Mucosa of descending colon (tissue), 3 donors: ENCODE measurements at regions not wholly inside any gene's neighbourhood (a gene's known extent, or its start where the extent isn't known, plus 50 kb on each side); places are given as distances from the start of the nearest gene placed in this dataset.

ENCODE experiments used
- ATAC-seq: fragments of 200-7000 bp; cut with Tn5 transposase; one replicate; pipeline ENCODE4 v1.9.1; 2020; ENCODE audit warnings: mild to moderate bottlenecking, moderate library complexity
- DNase-seq, 3 donors: peaks; one replicate each; pipeline ENCODE4 v3.0.0-alpha.2; 2020
- H3K36me3 ChIP-seq: fragments of 200-600 bp; one replicate; pipeline ENCODE4 v1.8.0; 2021; ENCODE audit warnings: low read depth, mild to moderate bottlenecking
- H3K4me1 ChIP-seq: fragments of 200-600 bp; one replicate; pipeline ENCODE4 v1.8.0; 2021; ENCODE audit warnings: low read depth, mild to moderate bottlenecking
- H3K4me3 ChIP-seq: fragments of 200-600 bp; one replicate; pipeline ENCODE4 v1.8.0; 2021; ENCODE audit warnings: mild to moderate bottlenecking
- H3K9me3 ChIP-seq: fragments of 200-600 bp; one replicate; pipeline ENCODE4 v1.8.0; 2021; ENCODE audit warnings: mild to moderate bottlenecking
- intact Hi-C, 2 donors: fragments of 100-400 bp; cut with DNase I in 1 of 2; cut with micrococcal nuclease in 1 of 2; formaldehyde crosslinking; loops; one replicate each; pipeline versions ENCODE4 v1.11.0 to v1.11.1; 2022; cut with DNase I, micrococcal nuclease
- TF ChIP-seq, protein P1 (sequence below): fragments of 200-600 bp; IDR thresholded peaks from one replicate; pipeline ENCODE4 v1.8.0; 2022; ENCODE audit warnings: antibody characterized with exemption, mild to moderate bottlenecking
- donor health status: DM: no; HTN: no; CAD: no; lungs with moderate emphysema.
- donor health status: DM: no; HTN: no; CAD: no.
- donor health status: DM: no; HTN: yes; CAD: no.

DNA sequence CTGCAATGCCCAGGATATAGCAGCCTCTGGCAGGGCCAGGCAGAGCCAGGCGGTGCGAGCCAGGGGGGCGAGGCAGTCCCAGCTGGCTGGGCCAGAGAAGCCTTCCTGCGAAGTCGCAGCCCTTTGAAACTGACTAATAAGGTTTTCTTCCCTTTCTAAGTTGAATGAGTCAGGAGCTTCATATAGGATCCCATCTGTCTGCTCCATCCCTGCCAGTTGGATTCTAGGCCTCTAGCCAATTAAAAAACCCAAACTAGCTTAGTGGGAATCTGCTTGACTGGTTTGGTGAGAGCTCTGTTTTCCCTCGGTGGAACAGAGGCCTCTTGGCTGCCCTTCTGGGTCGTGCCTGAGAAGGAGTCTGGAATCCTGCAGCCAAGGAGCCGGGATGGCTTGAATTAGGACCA lies 70.1 kb upstream of the RAPGEF1 start:
- intact Hi-C loops, result no loop called here
- Histone ChIP-seq H3K9me3 (no peaks in the 10 kb centered on the region), H3K4me1 (no peaks in the 10 kb centered on the region), H3K36me3 (no peaks in the 10 kb centered on the region), H3K4me3 (no peak overlapping the region)
- TF ChIP-seq, protein P1, sequence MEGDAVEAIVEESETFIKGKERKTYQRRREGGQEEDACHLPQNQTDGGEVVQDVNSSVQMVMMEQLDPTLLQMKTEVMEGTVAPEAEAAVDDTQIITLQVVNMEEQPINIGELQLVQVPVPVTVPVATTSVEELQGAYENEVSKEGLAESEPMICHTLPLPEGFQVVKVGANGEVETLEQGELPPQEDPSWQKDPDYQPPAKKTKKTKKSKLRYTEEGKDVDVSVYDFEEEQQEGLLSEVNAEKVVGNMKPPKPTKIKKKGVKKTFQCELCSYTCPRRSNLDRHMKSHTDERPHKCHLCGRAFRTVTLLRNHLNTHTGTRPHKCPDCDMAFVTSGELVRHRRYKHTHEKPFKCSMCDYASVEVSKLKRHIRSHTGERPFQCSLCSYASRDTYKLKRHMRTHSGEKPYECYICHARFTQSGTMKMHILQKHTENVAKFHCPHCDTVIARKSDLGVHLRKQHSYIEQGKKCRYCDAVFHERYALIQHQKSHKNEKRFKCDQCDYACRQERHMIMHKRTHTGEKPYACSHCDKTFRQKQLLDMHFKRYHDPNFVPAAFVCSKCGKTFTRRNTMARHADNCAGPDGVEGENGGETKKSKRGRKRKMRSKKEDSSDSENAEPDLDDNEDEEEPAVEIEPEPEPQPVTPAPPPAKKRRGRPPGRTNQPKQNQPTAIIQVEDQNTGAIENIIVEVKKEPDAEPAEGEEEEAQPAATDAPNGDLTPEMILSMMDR, result no peak
- ATAC-seq (no peak), DNase-seq (no peak)

DNA sequence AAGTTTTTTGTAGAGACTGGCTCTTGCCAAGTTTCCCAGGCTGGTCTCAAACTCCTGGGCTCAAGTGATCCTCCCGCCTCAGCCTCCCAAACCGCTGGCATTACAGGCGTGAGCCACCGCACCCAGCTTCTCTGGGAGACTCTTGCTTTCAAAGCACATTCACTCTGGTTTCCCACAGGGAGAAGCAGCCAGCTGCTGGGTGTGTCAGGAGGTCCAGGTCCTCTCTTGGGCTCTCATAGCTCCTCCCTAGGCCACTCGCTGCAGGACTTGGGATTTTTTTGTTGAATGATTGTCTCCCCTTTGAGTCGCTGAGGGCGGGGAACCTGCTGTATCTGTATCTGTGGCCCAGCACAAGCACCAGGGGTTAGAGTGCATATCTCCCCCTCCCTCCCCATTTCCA lies 68.4 kb upstream of the RAPGEF1 start:
- Histone ChIP-seq H3K36me3 (no peaks in the 10 kb centered on the region), H3K4me3 (no peak overlapping the region), H3K9me3 (no peaks in the 10 kb centered on the region), H3K4me1 (no peaks in the 10 kb centered on the region)
- ATAC-seq, result no peak
- TF ChIP-seq, protein P1, result no peak
- no peak for DNase-seq
- intact Hi-C loops, result no loop called here

DNA sequence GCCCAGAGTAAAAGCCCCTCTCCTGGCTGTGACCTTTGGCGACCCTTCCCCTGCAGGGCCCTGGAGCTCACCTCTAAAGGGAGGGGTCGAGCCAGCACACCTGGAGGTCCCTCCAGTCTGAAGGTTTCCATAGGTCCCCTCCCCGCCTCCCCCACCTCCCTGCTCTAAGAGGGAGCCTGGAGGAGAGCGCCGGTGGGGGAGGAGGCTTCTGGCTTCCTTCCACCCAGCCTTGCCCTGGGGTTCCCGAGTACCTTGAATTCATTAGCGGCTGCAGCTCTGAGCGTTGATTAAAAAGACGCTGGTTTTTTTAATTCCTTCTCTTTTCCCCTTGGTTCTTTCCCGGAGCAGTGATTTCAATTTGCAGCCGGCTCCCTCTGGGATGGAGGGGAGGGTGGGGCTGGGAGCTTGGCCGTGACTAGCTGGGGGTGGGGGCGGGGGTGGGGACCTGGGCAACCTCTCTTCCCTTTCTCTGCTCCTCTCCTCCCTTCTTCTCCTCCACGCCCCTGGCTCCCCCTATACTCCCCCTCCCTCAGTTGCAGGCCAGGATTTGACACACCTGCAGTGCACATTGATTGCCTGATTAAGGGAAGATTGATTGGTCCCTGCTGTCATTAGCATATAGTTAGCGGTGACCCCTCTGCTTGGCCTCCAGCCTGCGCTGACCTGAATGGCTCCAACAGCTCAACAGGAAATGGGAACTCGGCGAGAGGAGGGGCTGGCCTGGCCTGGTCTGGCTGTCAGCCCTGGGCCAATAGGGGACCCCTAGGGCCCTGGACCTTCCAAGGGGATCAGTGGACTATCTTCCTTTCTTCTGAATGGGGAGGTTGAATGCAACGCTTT lies 67.5 kb upstream of the RAPGEF1 start:
- Histone ChIP-seq H3K4me1 (no peaks in the 10 kb centered on the region), H3K9me3 (no peaks in the 10 kb centered on the region), H3K36me3 (no peaks in the 10 kb centered on the region), H3K4me3 (no peak overlapping the region)
- ATAC-seq (no peak), DNase-seq (no peak)
- TF ChIP-seq, protein P1, result no peak
- intact Hi-C loops, result no loop called here

DNA sequence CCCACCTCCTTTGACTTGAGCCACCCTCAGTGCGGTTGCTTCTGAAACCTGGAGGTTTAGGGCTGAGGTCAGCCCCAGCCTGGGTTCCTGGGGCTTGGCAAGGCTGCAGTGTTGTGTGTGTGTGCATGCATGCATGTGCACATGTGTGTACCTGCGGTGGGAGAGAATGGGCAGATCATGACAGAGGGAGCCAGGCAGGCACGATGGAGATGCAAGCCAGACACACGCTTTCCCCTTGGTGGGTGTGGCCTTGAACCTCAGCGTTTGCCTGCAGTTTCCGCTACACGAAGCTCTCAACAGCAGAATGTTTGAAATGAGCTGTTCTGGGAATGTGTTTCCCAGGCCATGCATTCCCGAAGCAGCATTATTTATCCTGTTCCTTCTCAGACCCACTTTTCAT lies 65.9 kb upstream of the RAPGEF1 start:
- TF ChIP-seq, protein P1, result no peak
- intact Hi-C loops, result no loop called here
- H3K4me3 ChIP-seq, result no peak overlapping the region
- H3K4me1 ChIP-seq, result no peaks in the 10 kb centered on the region
- no peak for DNase-seq
- no peaks in the 10 kb centered on the region for H3K36me3 ChIP-seq
- no peak for ATAC-seq
- no peaks in the 10 kb centered on the region for H3K9me3 ChIP-seq

DNA sequence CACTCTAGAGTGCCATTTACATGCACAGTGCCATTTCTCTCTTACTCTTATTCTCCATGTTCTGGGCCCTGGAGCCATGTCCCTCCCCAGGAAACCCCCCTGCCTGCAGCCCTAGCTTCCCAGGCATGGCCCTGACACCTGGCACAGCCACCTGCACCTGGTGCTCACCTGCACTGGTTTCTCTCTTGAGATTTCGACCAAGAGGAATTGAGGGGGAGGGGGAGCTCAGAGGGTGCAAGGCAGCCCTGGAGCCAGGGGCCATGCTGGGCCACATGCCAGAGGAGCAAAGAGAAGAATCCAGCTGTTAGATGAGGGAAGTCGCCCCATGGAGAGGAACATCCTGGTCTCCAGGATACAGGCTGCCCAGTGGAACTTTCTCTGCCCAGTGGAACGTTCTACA lies 65.0 kb upstream of the RAPGEF1 start:
- no peaks in the 10 kb centered on the region for H3K36me3 ChIP-seq
- no peaks in the 10 kb centered on the region for H3K4me1 ChIP-seq
- no peak for ATAC-seq
- H3K9me3 ChIP-seq, result no peaks in the 10 kb centered on the region
- TF ChIP-seq, protein P1, result no peak
- intact Hi-C loops, result no loop called here
- DNase-seq, result no peak
- H3K4me3 ChIP-seq, result no peak overlapping the region
